HG02840 (cell line): ENCODE measurements at regions not wholly inside any gene's neighbourhood (a gene's known extent, or its start where the extent isn't known, plus 50 kb on each side); places are given as distances from the start of the nearest gene placed in this dataset.
"Not testable (repeated sequence)": the region's sequence is repeated elsewhere in the genome, so short reads cannot be mapped to it uniquely, and the experiment has no call there.

Experiments used
- ATAC-seq: cut with Tn5 transposase; IDR thresholded peaks from one replicate; pipeline ENCODE4 v1.9.1; 2021; ENCODE audit warnings: mild to moderate bottlenecking, moderate library complexity, moderate number of reproducible peaks; ENCODE audit not compliant: unreplicated experiment, low FRiP score

DNA sequence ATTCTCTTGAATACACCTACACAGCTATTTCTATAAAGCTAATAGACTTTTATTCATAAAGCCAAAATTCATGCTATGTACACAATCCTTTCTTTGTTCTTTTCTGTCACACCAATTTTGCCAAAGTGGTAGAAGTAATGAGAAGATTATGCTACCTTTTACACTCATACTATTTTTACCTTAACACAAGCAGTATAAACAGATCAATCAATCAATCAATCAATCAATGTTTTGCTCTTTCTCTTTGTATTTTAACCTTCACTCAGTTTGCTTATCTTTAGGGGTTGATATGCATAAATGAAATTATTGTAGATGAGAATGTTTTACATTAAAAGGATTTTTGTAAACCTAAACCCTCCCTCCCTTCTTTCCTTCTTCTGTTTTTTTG, 878.6 kb downstream of the RAPGEF2 start:
- no peak for ATAC-seq

DNA sequence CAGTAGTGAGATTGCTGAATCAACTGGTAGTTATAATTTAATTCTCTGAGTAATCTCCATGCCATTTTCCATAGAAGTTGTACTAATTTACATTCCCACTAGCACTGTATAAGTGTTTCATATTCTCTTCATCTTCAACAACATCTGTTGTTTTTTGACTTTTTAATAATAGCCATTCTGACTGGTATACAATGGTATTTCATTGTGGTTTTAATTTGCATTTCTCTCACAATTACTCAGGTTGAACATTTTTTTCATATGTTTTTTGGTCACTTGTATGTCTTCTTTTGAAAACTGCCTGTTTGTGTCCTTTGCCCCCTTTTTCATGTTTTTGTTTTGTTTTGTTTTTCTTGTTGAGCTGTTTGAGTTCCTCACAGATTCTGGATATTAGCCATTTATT, 880.2 kb downstream of the RAPGEF2 start:
- no peak for ATAC-seq

DNA sequence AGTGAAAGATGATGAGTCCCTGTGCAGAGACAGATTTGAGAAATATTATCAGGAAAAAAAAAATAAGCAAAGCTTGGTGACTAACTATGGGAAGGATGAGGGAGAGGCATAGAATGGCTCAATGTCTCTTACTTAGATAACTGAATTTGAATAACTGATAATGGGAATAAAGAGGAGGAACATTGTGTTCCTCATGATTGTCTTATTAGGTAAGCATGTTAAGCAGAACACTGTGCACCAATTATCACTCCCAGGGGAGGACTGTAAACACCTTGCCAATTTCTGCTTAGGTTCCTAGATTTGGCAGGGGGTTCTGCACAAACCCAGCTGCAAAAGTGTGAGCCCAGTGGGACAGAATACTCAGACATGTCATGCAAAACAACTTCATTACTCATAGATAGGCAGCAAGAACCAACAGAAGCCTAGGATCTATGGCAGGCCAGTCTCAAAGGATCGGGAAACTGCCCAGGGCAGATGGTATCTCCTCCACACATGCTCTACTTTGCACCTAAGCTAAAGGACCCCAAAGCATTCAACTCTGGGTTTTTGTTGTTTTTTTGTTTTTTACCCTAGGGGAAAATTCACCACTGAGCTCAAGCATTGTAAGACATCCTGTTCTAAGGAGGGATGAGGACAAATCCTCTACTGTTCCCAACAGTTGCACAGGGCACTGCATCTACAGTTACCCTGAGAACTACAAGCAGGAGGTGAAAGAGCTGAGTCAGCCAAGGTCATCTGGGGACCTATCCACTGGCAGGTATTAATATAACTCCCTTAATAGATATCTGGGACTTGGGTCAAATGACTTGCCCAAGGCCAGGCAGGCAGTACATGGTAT, 907.0 kb downstream of the RAPGEF2 start:
- ATAC-seq, result no peak

DNA sequence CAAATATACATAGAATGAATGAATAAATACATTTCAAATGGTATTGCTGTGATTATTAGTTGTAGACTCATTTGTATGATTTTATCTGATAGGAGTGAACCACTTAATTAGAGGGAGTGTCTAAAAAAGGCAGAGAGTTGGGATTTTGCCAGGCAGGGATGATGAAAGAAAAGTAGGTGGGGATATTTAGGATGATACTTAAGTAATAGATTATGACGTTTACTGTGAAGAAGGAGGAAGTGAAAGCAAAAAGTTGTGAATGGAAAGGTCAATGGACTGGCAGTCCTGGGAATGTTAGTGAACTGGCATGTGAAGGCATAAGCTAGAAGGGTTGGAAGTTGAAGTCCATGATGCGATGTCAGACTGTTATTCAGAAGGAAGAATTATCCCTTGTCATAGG, 917.1 kb downstream of the RAPGEF2 start:
- ATAC-seq, result no peak

DNA sequence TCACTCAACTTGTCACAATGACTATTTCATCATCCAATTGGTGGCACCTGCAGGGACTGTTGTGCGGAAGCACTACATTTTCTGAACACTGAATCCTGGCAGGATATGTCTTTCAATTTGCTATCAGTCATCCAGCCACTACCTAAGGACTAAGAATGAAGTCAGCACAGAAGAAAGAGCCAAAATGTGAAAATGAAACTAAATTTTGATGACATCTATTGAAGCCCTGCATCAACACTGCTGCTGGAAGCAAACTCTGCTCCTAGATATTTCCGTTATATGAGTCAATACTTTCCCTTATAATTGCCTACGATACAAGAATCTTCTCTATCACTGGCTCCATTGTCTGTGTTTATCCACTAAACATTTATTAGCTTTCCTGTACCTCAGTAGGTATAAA, 917.9 kb downstream of the RAPGEF2 start:
- ATAC-seq, result no peak

DNA sequence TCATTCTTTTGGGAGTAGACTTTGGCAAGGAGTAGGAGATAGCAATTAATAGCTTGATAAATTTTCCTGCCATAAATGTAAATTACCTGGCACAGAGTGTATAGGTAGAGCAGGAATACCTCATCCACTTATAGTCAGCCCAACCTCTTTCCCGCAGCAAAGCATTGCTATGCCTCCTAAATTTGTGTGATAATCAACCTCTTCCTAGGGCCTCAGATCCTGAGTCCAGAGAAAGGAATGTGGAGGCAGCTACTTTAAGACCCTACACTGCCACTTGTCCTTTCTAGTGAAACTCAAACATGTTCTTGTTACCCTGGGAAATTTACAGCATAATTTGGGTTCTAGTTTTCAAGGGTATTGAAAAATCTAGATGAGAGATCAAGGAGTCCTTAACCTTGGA, 919.0 kb downstream of the RAPGEF2 start:
- no peak for ATAC-seq

DNA sequence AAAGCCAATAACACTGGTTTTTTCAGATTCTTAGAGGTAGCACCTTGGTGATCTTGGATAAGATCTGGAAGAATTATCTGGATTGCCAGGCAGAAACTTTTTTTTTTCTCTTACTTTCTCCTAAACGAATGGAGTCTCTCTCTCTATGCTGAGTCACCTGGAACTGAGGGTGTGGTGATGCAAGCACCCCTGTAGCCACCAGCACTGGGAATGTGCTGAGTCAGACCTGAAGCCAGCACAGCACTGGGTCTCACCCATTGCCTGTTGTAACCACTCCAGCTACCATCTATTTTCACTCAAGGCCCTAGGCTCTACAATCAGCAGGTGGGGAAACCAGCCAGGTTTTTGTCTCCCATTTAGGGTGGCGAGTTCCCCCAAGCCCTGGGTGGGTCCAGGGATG, 923.8 kb downstream of the RAPGEF2 start:
- ATAC-seq, result no peak

DNA sequence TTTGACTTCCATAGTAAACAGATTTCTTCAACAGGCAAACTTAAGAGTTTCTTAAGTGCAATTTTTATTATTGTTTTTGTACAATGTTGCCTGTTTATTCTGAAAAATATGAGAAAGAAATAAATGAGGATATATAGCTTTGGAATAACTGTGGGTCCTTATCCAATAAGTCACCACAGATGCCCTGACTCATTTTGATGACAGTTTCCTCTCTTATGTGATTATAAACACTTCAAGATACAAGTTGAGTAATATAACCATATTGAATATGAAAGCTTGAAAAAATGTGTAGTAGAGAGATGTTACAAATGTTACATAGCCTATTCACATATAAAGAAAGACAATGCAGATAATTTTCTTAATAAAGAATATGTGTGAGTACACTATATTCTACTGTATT, 931.6 kb downstream of the RAPGEF2 start:
- ATAC-seq, result no peak

DNA sequence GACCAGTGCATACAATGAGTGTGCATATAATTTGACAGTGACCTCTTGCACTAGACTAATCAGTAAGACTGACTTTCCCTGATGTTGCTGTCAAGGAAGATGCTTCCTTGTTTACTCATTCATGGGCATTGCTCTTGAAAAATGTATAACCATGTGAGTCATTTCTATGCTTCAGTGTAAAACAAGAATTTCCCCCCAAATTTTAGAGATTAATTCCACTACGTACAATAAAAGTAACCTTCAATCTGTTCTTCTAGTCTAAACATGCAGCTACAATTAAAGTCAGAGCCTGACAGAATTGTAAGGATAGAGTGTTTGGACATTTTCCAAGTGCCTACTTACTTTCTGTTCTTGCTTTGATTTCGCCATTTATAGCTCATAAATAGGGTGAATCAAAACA, 935.7 kb downstream of the RAPGEF2 start:
- no peak for ATAC-seq

DNA sequence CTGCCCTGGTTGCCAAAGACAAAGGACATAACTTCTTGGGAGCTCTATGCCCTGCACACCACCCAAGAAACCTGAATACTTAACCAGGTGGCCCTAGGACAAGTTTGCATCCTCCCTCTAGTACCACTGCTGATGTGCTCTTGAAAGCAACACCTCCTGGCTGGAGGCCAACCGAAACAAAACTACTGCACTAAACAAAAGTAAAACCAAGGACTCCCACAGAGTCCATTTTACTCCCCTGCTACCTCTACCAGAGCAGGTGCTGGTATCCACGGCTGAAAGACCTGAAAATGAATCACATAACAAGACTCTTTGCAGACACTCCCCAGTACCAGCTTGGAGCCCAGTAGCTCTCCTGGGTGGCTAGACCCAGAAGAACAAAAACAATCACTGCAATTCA, 941.8 kb downstream of the RAPGEF2 start:
- ATAC-seq, result no peak

DNA sequence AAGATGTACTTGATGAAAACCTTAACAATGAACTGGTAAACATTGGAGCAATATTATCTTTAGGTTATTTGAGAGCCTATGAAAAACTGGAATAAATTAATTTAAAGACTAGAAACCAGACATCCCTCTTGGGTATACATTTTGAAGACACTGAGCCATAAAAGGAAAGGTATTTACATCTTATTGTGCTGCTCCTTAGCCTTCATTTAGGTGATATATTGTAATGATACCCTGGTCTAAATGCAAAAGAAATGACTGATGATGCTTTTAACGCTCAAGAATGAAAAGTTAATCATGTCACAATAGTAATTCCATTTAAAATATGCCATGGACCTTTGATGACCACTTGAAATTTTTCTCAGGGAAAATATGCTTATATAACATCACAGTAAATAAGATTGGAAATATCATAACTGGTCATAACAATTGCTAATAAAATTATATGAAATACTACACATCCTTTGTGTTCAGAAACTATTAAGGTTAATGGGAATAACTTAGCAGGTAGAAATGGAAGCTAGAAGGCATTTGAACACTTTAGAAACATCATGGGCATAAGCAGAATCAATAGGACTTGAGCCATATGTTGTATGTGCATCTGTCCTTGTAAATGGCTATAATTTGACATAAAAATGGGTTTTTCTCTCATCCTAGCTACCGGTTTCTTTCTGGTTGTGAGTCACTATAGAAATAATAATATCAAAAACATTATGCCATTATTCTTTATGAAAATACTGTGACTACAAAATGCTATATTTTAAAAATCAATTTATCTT, 979.7 kb downstream of the RAPGEF2 start:
- no peak for ATAC-seq

DNA sequence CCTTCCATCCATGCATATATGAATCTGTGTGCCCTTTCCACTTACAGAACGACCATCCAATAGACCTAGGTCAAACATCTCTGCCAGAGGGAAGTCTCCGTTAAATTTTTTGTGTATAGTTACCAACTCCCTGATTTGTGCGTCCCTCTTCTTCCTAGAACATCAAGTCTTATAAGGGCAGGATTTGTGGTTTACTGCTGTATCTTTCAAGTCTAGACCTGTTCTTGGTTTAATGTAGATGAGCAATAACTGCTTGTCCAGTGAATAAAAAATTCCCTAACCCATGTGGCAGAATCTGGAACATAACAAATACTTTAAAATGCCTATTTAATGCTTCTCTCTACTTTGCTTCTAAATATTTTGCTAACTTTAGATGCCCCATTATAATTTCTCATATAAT, 988.8 kb downstream of the RAPGEF2 start:
- no peak for ATAC-seq

DNA sequence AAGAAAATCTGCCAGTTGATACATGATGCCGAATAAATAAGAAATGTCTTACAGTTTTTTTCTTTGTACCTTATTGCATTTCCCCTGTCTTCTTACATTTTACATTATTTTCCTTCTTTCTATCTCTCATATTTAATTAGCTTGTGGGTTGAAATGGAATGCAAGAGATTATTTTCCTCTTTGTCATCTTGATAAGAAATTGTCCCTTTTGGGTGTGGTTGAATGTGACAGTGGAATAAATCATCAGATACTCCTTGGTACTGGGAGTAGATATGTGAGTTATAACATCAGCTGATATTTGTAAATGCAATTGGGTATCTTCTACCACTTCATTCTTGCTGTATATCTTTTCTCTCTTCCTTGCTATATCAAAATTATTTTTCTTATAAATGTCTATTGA, 997.4 kb downstream of the RAPGEF2 start:
- ATAC-seq, result no peak

DNA sequence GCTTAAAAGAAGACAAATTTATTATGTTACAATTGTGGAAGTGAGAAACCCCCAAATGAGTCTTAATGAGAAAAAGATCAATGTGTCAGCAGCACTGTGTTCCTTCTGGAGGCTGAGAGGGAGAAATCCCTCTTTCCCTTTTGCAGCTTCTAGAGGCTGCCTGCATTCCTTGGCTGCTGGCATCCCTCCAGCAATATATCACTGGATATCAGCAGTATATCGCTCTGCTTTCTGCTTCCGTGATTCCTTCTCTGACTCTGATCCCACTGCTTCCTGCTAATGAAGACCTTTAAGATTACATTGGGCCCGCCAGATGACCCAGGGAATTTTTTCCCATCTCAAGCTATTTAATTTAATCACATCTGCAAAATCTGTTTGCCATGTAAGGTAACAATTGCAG, 1008.0 kb downstream of the RAPGEF2 start:
- ATAC-seq, result no peak

DNA sequence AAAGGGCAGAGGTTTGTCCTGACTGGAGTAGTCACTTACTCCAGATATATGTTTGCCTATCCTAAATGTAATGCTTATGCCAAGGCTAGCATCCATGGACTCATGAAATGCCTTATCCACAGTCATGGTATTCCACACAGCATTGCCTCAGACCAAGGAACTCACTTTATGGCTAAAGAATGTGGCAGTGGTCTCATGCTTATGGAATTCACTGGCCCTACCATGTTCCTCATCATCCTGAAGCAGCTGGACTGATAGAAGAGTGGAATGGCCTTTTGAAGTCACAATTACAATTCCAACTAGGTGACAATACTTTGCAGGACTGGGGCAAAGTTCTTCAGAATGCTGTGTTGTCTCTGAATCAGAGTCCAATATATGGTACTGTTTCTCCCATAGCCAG, 1014.8 kb downstream of the RAPGEF2 start:
- ATAC-seq, result no peak

DNA sequence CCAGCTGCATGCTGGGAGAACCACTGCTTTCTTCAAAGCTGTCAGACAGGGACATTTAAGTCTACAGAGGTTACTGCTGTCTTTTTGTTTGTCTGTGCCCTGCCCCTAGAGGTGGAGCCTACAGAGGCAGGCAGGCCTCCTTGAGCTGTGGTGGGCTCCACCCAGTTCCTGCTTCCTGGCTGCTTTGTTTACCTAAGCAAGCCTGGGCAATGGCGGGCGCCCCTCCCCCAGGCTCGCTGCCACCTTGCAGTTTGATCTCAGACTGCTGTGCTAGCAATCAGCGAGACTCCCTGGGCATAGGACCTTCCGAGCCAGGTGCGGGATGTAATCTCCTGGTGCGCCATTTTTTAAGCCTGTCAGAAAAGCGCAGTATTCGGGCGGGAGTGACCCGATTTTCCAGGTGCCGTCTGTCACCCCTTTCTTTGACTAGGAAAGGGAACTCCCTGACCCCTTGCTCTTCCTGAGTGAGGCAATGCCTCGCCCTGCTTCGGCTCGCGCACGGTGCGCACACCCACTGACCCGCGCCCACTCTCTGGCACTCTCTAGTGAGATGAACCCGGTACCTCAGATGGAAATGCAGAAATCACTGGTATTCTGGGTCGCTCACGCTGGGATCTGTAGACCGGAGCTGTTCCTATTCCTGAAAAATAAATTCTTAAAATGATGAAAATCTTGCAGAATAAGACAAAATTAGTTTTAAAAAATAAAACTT, 1022.9 kb downstream of the RAPGEF2 start:
- ATAC-seq, result not testable (repeated sequence)

DNA sequence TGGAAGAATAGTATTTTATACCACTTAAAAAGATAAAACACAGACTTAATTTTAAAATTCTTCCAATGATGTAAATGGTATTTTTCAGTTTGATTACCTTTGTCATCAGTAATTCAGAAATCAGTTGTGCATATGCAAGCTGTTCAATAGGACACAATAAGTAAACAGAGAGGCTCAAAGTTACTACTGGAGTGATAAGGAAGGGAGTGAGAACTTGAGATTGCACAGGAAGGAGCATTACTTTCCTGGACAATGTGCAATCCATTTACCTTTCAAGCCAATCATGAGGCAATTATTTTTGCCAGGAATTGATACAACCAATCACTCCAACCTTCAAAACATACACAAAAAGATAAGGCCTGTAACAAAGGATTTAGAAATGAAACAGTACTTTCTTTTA, 1024.3 kb downstream of the RAPGEF2 start:
- no peak for ATAC-seq

DNA sequence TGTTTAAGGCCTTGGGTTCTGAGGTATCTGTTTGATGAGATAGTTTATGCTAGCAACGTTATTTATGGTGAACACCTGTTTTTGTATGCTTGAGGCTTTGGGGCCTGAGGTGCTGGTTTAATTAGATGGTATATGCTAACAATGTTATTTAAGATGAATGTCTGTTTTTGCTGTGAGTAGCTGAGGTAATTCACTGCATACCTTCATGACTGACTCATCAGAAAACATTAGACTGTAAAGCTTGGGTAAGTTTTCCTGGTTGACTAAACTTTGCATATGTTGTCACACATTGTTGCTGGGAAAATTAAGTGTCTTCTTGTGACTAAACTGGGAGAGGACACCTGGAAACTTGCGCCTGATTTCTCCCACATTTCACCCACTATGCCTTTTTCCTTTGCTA, 1026.6 kb downstream of the RAPGEF2 start:
- no peak for ATAC-seq

DNA sequence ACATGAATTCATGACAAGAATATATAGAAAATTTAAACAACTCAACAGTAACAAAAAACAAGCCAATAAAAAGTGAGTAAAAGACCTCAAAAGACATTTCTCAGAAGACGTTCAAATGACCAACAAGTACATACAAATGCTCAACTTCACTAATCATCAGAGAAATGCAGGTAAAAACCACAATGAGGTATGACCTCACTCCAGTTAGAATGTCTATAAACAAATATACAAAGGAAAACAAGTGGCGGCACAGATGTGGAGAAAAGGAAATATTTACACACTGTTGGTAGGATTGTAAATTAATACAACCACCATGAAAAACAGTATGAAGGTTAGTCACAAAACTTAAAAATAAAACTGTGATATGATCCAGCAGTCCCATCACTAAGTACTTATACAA, 1033.1 kb downstream of the RAPGEF2 start:
- no peak for ATAC-seq

DNA sequence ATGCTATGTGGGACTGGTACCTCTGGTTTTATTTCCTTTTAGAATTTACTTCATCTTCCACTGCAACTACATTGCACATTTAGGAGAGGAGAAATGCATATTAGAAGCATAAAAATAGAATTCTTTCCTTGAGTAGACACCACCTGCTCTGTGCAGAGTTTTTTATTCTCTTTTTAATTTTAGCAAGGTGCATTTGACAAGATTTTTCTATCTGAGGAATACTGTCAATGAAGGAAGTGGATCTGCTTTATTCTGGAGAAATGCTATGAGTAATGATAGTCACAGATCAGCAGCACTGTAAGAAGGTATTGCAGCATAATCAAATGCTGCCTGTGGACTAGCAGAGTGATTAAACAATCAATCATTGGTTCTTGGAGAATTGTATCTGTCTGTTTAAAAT, 1038.3 kb downstream of the RAPGEF2 start:
- no peak for ATAC-seq

DNA sequence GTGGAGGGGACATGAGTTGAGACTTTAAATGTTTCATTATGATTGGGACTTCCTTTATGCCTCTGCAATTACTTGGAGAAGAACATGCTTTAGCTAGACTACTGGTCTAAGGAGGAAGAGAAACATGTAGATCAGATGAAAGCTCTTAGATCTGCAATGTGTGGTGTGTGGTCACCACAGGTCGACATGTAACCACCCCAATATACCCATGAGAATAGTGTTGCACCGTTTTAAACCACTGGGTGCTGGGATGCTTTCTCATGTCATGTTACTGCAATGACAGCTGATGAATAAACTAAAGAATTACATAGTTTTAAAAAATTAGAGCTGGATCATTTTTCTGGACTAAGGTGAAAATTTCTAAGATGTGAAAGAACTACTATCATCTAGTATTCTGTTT, 1039.7 kb downstream of the RAPGEF2 start:
- ATAC-seq, result peak; percentile 100
